H1 (cell line): ENCODE measurements at regions not wholly inside any gene's neighbourhood (a gene's known extent, or its start where the extent isn't known, plus 50 kb on each side); places are given as distances from the start of the nearest gene placed in this dataset.

Experiments
- CTCF ChIA-PET: fragments of 300-600 bp; sonication (Branson Sonifier 250); formaldehyde crosslinking; loops from one replicate; lab custom pipeline; 2021; ENCODE audit not compliant: partially characterized antibody; lab: Charles Lee
- POLR2A ChIA-PET: fragments of 300-600 bp; sonication (Branson Sonifier 250); formaldehyde crosslinking; loops from one replicate; lab custom pipeline; 2021; ENCODE audit warnings: inconsistent platforms; ENCODE audit not compliant: partially characterized antibody; lab: Charles Lee
- DNase-seq, 2 experiments: peaks; one replicate each; pipeline versions ENCODE4 v3.0.0 to v3.0.0-alpha.2; 2010 to 2022; ENCODE audit warnings: low spot score in 2 of 2, low read depth in 1 of 2, mixed read lengths in 1 of 2
- FAIRE-seq: peaks from 2 replicates; lab custom pipeline; 2011; peaks lifted over from hg19 to GRCh38; lab: Jason Lieb, UNC
- H2AFZ ChIP-seq: 2 replicates; pipeline ENCODE4 v1.8.1; 2012; ENCODE audit warnings: low read length, inconsistent platforms
- H2AK5ac ChIP-seq: 2 replicates; pipeline ENCODE4 v1.6.1; 2013; ENCODE audit warnings: low read depth, low read length
- H2BK120ac ChIP-seq: replicated peaks from 2 replicates; pipeline ENCODE3; 2013; ENCODE audit warnings: low read depth, low read length, inconsistent platforms
- H2BK12ac ChIP-seq: 2 replicates; pipeline ENCODE4 v1.6.1; 2013; ENCODE audit warnings: low read depth, low read length
- H2BK15ac ChIP-seq: 2 replicates; pipeline ENCODE4 v1.6.1; 2013; ENCODE audit warnings: low read length
- H2BK20ac ChIP-seq: 2 replicates; pipeline ENCODE4 v1.6.1; 2013; ENCODE audit warnings: low read length
- H2BK5ac ChIP-seq: 2 replicates; pipeline ENCODE4 v1.6.1; 2013; ENCODE audit warnings: low read depth, low read length
- H3K14ac ChIP-seq: 2 replicates; pipeline ENCODE4 v1.6.1; 2013; ENCODE audit warnings: inconsistent platforms; ENCODE audit not compliant: insufficient read length
- H3K18ac ChIP-seq: 2 replicates; pipeline ENCODE4 v1.6.1; 2013; ENCODE audit warnings: low read length; ENCODE audit errors: extremely low read depth
- H3K23ac ChIP-seq: 2 replicates; pipeline ENCODE4 v1.6.1; 2013; ENCODE audit warnings: inconsistent platforms; ENCODE audit not compliant: insufficient read length
- H3K23me2 ChIP-seq: 2 replicates; pipeline ENCODE4 v1.6.1; 2013; ENCODE audit warnings: low read depth, low read length
- H3K27ac ChIP-seq: 2 replicates; pipeline ENCODE4 v1.6.1; 2011; ENCODE audit warnings: low read depth, low read length, inconsistent platforms
- H3K27me3 ChIP-seq, 4 experiments: replicated peaks in 1 of 4; 1 replicate in 1 of 4; 2 replicates in 3 of 4; pipeline versions ENCODE4 v1.6.1 to v1.8.1; 2011 to 2013; ENCODE audit warnings: low read length in 3 of 4, mild to moderate bottlenecking in 3 of 4, inconsistent platforms in 2 of 4, mixed read lengths in 2 of 4, moderate library complexity in 1 of 4; ENCODE audit not compliant: control insufficient read depth in 3 of 4, insufficient read depth in 3 of 4; ENCODE audit errors: extremely low read depth in 1 of 4
- H3K36me3 ChIP-seq, 4 experiments: 2 replicates each; pipeline versions ENCODE4 v1.6.1 to v1.8.1; 2011 to 2013; ENCODE audit warnings: mild to moderate bottlenecking in 4 of 4, low read length in 3 of 4, moderate library complexity in 2 of 4, control low read depth in 1 of 4, inconsistent platforms in 1 of 4; ENCODE audit not compliant: insufficient read depth in 4 of 4, control insufficient read depth in 2 of 4
- H3K4ac ChIP-seq: replicated peaks from 2 replicates; pipeline ENCODE3; 2013; ENCODE audit warnings: low read length, low read depth, mixed read lengths, inconsistent platforms; ENCODE audit not compliant: insufficient read length
- H3K4me1 ChIP-seq, 4 experiments: replicated peaks in 1 of 4; 1 replicate in 1 of 4; 2 replicates in 3 of 4; pipeline versions ENCODE4 v1.6.1 to v1.8.1; 2011 to 2013; ENCODE audit warnings: low read length in 3 of 4, inconsistent platforms in 2 of 4, mixed read lengths in 1 of 4; ENCODE audit not compliant: insufficient read depth in 4 of 4, control insufficient read depth in 3 of 4
- H3K4me2 ChIP-seq, 2 experiments: 2 replicates each; pipeline versions ENCODE4 v1.6.1 to v1.8.1; 2011 to 2013; ENCODE audit warnings: low read depth in 2 of 2, low read length in 2 of 2, control low read depth in 1 of 2, inconsistent platforms in 1 of 2, mild to moderate bottlenecking in 1 of 2; ENCODE audit not compliant: insufficient read depth in 1 of 2
- H3K4me3 ChIP-seq, 4 experiments: fragments of 200-600, 300-600 bp in 1 of 4; sonication (generic), shearing (Covaris generic), sonication (Bioruptor Twin) in 1 of 4; 2 replicates each; pipeline versions ENCODE4 v1.5.1 to v1.8.1; 2011 to 2016; ENCODE audit warnings: low read length in 4 of 4, low read depth in 3 of 4, control low read depth in 2 of 4, inconsistent platforms in 2 of 4, mild to moderate bottlenecking in 2 of 4, mixed read lengths in 1 of 4, moderate library complexity in 1 of 4; ENCODE audit not compliant: insufficient read depth in 2 of 4; ENCODE audit errors: extremely low read depth in 1 of 4
- H3K56ac ChIP-seq: replicated peaks from 2 replicates; pipeline ENCODE3; 2013; ENCODE audit warnings: low read depth, mild to moderate bottlenecking, mixed read lengths, low read length, inconsistent platforms; ENCODE audit not compliant: insufficient read length
- H3K79me1 ChIP-seq: 2 replicates; pipeline ENCODE4 v1.6.1; 2013; ENCODE audit warnings: low read depth, low read length, control low read depth
- H3K79me2 ChIP-seq, 2 experiments: 2 replicates each; pipeline versions ENCODE4 v1.6.1 to v1.8.1; 2012 to 2013; ENCODE audit warnings: low read length in 2 of 2, mild to moderate bottlenecking in 2 of 2, inconsistent platforms in 1 of 2; ENCODE audit not compliant: insufficient read depth in 2 of 2, control insufficient read depth in 1 of 2
- H3K9ac ChIP-seq, 4 experiments: replicated peaks in 1 of 4; 1 replicate in 1 of 4; 2 replicates in 3 of 4; pipeline versions ENCODE4 v1.6.1 to v1.8.1; 2011 to 2013; ENCODE audit warnings: low read depth in 3 of 4, low read length in 3 of 4, control low read depth in 2 of 4, mild to moderate bottlenecking in 2 of 4, moderate library complexity in 2 of 4, inconsistent platforms in 1 of 4; ENCODE audit errors: extremely low read depth in 1 of 4
- H3K9me3 ChIP-seq, 2 experiments: 2 replicates each; pipeline versions ENCODE4 v1.6.1 to v1.8.1; 2012 to 2013; ENCODE audit warnings: mild to moderate bottlenecking in 2 of 2, moderate library complexity in 2 of 2, control low read depth in 1 of 2, inconsistent platforms in 1 of 2, low read depth in 1 of 2, low read length in 1 of 2, mixed read lengths in 1 of 2; ENCODE audit not compliant: insufficient read depth in 2 of 2
- H4K20me1 ChIP-seq, 2 experiments: replicated peaks in 1 of 2; 2 replicates each; pipeline versions ENCODE3 to v1.8.1; 2011 to 2013; ENCODE audit warnings: inconsistent platforms in 2 of 2, low read length in 2 of 2, mild to moderate bottlenecking in 1 of 2; ENCODE audit not compliant: insufficient read depth in 2 of 2, control insufficient read depth in 1 of 2
- H4K5ac ChIP-seq: 2 replicates; pipeline ENCODE4 v1.6.1; 2013; ENCODE audit warnings: low read length, low read depth, mixed read lengths, inconsistent platforms; ENCODE audit not compliant: insufficient read length
- H4K8ac ChIP-seq: 2 replicates; pipeline ENCODE4 v1.8.0; 2013; ENCODE audit warnings: mild to moderate bottlenecking, moderate library complexity, low read length, inconsistent platforms; ENCODE audit not compliant: insufficient read depth; ENCODE audit errors: extremely low read depth
- H4K91ac ChIP-seq: replicated peaks from 2 replicates; pipeline ENCODE3; 2013; ENCODE audit warnings: low read length, mixed read lengths, inconsistent platforms; ENCODE audit not compliant: insufficient read length
- CBX8 ChIP-seq: fragments of 300-800, 300-1000 bp; sonication (generic); IDR thresholded peaks from 2 replicates; pipeline ENCODE4 v1.7.1; 2016; ENCODE audit warnings: low read depth, low read length, borderline replicate concordance
- EZH2 ChIP-seq: fragments of 200-600 bp; sonication (generic); IDR thresholded peaks from 2 replicates; pipeline ENCODE4 v1.7.1; 2012; ENCODE audit warnings: low read depth, mild to moderate bottlenecking, moderate library complexity, low read length, inconsistent platforms; ENCODE audit not compliant: severe bottlenecking
- JUN ChIP-seq: IDR thresholded peaks from 2 replicates; pipeline ENCODE4 v1.6.1; 2011; ENCODE audit warnings: low read depth, mild to moderate bottlenecking, improper control_type of control experiment, low read length
- POLR2A ChIP-seq, 2 experiments: IDR thresholded peaks; 1 replicate in 1 of 2; 2 replicates in 1 of 2; pipeline ENCODE4 v1.6.1; 2011; ENCODE audit warnings: low read depth in 2 of 2, low read length in 2 of 2, mild to moderate bottlenecking in 2 of 2; ENCODE audit errors: control extremely low read depth in 1 of 2
- POU5F1 ChIP-seq: IDR thresholded peaks from 2 replicates; pipeline ENCODE4 v1.6.1; 2011; ENCODE audit warnings: low read depth, mild to moderate bottlenecking, low read length, moderate library complexity
- RAD21 ChIP-seq, 2 experiments: IDR thresholded peaks in 1 of 2; conservative IDR thresholded peaks in 1 of 2; 2 replicates each; pipeline ENCODE4 v1.6.1; 2011; ENCODE audit warnings: low read depth in 2 of 2, low read length in 2 of 2, improper control_type of control experiment in 1 of 2, inconsistent platforms in 1 of 2, mild to moderate bottlenecking in 1 of 2, moderate library complexity in 1 of 2
- SP4 ChIP-seq: IDR thresholded peaks from 2 replicates; pipeline ENCODE4 v1.6.1; 2012; ENCODE audit warnings: low read length, inconsistent platforms
- SRF ChIP-seq: IDR thresholded peaks from 2 replicates; pipeline ENCODE4 v1.6.1; 2011; ENCODE audit warnings: mild to moderate bottlenecking, low read depth, low read length, moderate library complexity
- TAF1 ChIP-seq: IDR thresholded peaks from 2 replicates; pipeline ENCODE4 v1.6.1; 2011; ENCODE audit warnings: mild to moderate bottlenecking, low read depth, low read length
- TBP ChIP-seq: IDR thresholded peaks from 2 replicates; pipeline ENCODE4 v1.6.1; 2011; ENCODE audit warnings: low read depth, low read length, improper control_type of control experiment
- YY1 ChIP-seq: IDR thresholded peaks from 2 replicates; pipeline ENCODE4 v1.6.1; 2011; ENCODE audit warnings: low read depth, mild to moderate bottlenecking, low read length
- WGBS, 2 experiments: shearing (Covaris generic) in 1 of 2; methylation state at CpG; one replicate each; pipeline versions ENCODE4 v1.1.6 to v1.1.7; 2013 to 2015; ENCODE audit warnings: low lambda C conversion rate in 2 of 2, mixed read lengths in 2 of 2, inconsistent platforms in 1 of 2, low coverage in 1 of 2, missing lambda C conversion rate in 1 of 2; ENCODE audit not compliant: insufficient replicate concordance in 2 of 2, insufficient coverage in 1 of 2, insufficient read length in 1 of 2; ENCODE audit errors: extremely low coverage in 1 of 2, missing lambda C conversion rate in 1 of 2; 5-methylcytosine and 5-hydroxymethylcytosine counted together
- TF ChIP-seq, protein P1 (sequence below): IDR thresholded peaks from 2 replicates; pipeline ENCODE4 v1.6.1; 2012; ENCODE audit warnings: inconsistent platforms
- TF ChIP-seq, protein P2 (sequence below): IDR thresholded peaks from 2 replicates; pipeline ENCODE4 v1.6.1; 2011; ENCODE audit warnings: low read depth, mild to moderate bottlenecking, low read length; ENCODE audit not compliant: insufficient read depth

- Histone ChIP-seq H3K56ac (no peak overlapping the region), H3K27me3 (no peaks in the 10 kb centered on the region), H4K91ac (no peak overlapping the region), H2AK5ac (no peak overlapping the region), H2BK12ac (no peak overlapping the region), H3K14ac (no peak overlapping the region), H2BK20ac (no peak overlapping the region), H3K23me2 (no peaks in the 10 kb centered on the region), H3K9me3 (no peaks in the 10 kb centered on the region), H3K4ac (no peak overlapping the region), H2BK5ac (no peak overlapping the region), H4K20me1 (no peaks in the 10 kb centered on the region), H2AFZ (no peak overlapping the region), H3K23ac (no peak overlapping the region), H4K8ac (no peak overlapping the region), H3K27ac (no peak overlapping the region), H3K4me2 (no peak overlapping the region), H3K18ac (no peak overlapping the region), H2BK15ac (no peak overlapping the region), H3K36me3 (no peaks in the 10 kb centered on the region), H3K79me2 (no peaks in the 10 kb centered on the region), H3K4me3 (no peak overlapping the region), H2BK120ac (no peak overlapping the region), H3K4me1 (no peaks in the 10 kb centered on the region), H3K9ac (no peak overlapping the region), H3K79me1 (no peaks in the 10 kb centered on the region), H4K5ac (no peak overlapping the region)
- CTCF ChIA-PET = no interaction called here
- POLR2A ChIA-PET = no interaction called here
- WGBS, 2 experiments = 84% methylated on average over 7 of the region's 7 CpGs; no CpG with 5 or more reads in 1 of the 2 experiments
- FAIRE-seq (no peak), DNase-seq (no peak)
- TF ChIP-seq YY1 (no peak), TAF1 (no peak), CBX8 (no peak), RAD21 (IDR thresholded peaks at IDR 0.05 in 1 of 2, conservative IDR thresholded peaks at IDR 0.05 in 1 of 2; ENCODE audit: low read depth in 2 of 2, low read length in 2 of 2) (no peak), SP4 (no peak), SRF (no peak), JUN (no peak), EZH2 (no peak), POLR2A (IDR thresholded peaks at IDR 0.05; ENCODE audit: control extremely low read depth in 1 of 2, low read depth in 2 of 2, low read length in 2 of 2) (no peak), POU5F1 (no peak), TBP (no peak)
- TF ChIP-seq, protein P1, sequence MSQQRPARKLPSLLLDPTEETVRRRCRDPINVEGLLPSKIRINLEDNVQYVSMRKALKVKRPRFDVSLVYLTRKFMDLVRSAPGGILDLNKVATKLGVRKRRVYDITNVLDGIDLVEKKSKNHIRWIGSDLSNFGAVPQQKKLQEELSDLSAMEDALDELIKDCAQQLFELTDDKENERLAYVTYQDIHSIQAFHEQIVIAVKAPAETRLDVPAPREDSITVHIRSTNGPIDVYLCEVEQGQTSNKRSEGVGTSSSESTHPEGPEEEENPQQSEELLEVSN = no peak
- TF ChIP-seq, protein P2, sequence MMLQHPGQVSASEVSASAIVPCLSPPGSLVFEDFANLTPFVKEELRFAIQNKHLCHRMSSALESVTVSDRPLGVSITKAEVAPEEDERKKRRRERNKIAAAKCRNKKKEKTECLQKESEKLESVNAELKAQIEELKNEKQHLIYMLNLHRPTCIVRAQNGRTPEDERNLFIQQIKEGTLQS = no peak
These were observed 284.4 kb downstream of the SETD4 start for GRCh38 chr21:35775778-35776544.
